ENCODE measurements at regions not wholly inside any gene's neighbourhood (a gene's known extent, or its start where the extent isn't known, plus 50 kb on each side); places are given as distances from the start of the nearest gene placed in this dataset.

DNA sequence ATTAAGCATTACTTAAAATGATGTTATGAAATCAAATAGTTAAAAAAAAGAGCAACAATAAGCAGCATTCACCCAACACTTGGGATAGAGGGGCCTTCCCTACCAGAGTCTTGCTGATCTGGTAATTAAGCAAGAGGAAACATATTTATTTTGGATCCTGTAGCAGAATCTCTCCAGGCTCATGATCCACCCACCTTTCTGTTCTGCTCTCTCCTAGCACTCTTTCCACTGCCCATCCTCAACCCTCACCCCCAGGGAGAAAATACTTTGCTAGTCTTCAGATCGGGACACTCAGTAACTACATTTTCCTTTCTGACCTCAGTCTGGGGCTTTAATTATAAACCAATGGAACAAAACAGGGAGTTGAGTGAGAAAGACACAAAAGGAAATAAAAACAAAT is 1541.9 kb downstream of the AACS start:
- Histone ChIP-seq H3K4me2 (no peak overlapping the region), H3F3A (replicated peaks; ENCODE audit: low read depth) (no peaks in the 10 kb centered on the region), H3K27ac (ENCODE audit: low read depth) (no peak overlapping the region), H3K9me2 (ENCODE audit: insufficient read depth) (no peaks in the 10 kb centered on the region), H3K4me3 (no peak overlapping the region), H3K79me2 (replicated peaks; ENCODE audit: insufficient read depth) (no peaks in the 10 kb centered on the region), H4K20me1 (replicated peaks; ENCODE audit: insufficient read depth) (no peaks in the 10 kb centered on the region), H3K27me3 (ENCODE audit: insufficient read depth) (no peaks in the 10 kb centered on the region), H2AFZ (no peak overlapping the region), H3K4me1 (ENCODE audit: insufficient read depth) (no peaks in the 10 kb centered on the region), H3K36me3 (ENCODE audit: insufficient read depth) (no peaks in the 10 kb centered on the region)
- Mint-ChIP-seq H3K4me1 (no peaks in the 10 kb centered on the region), H3K27me3 (ENCODE audit: insufficient read depth, low read depth, poor library complexity) (peaks cover 4% of the 10 kb centered on the region), H3K27ac (no peak overlapping the region), H3K9me3 (peaks cover 89% of the 10 kb centered on the region), H3K36me3 (ENCODE audit: low read depth) (peaks cover 24% of the 10 kb centered on the region), H3K4me3 (no peak overlapping the region)
- no peak for DNase-seq (ENCODE audit: low spot score)
- no peak for TF ChIP-seq NANOG (IDR thresholded peaks at IDR 0.05; ENCODE audit: borderline replicate concordance)
- TF ChIP-seq ZNF331 (CRISPR knock-in tag; IDR thresholded peaks at IDR 0.05; ENCODE audit: low read depth): no peak
- no peak for TF ChIP-seq EZH2 (IDR thresholded peaks at IDR 0.05; ENCODE audit: low read depth, unreplicated experiment)
- TF ChIP-seq STAT1 (IDR thresholded peaks at IDR 0.05; ENCODE audit: unreplicated experiment): no peak
- TF ChIP-seq EZH2phosphoT487 (IDR thresholded peaks at IDR 0.05; ENCODE audit: unreplicated experiment): no peak
- TF ChIP-seq POLR2AphosphoS5 (IDR thresholded peaks at IDR 0.05; ENCODE audit: low read depth): no peak
- no peak for TF ChIP-seq JUNB (IDR thresholded peaks at IDR 0.05; ENCODE audit: unreplicated experiment)
- TF ChIP-seq, protein P1, sequence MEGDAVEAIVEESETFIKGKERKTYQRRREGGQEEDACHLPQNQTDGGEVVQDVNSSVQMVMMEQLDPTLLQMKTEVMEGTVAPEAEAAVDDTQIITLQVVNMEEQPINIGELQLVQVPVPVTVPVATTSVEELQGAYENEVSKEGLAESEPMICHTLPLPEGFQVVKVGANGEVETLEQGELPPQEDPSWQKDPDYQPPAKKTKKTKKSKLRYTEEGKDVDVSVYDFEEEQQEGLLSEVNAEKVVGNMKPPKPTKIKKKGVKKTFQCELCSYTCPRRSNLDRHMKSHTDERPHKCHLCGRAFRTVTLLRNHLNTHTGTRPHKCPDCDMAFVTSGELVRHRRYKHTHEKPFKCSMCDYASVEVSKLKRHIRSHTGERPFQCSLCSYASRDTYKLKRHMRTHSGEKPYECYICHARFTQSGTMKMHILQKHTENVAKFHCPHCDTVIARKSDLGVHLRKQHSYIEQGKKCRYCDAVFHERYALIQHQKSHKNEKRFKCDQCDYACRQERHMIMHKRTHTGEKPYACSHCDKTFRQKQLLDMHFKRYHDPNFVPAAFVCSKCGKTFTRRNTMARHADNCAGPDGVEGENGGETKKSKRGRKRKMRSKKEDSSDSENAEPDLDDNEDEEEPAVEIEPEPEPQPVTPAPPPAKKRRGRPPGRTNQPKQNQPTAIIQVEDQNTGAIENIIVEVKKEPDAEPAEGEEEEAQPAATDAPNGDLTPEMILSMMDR (conservative IDR thresholded peaks at IDR 0.05; ENCODE audit: low read depth in 2 of 2): no peak
- no peak for TF ChIP-seq ZNF114 (CRISPR knock-in tag; IDR thresholded peaks at IDR 0.05)
- no peak for TF ChIP-seq CREB1 (CRISPR knock-in tag; IDR thresholded peaks at IDR 0.05; ENCODE audit: low read depth)
- TF ChIP-seq, protein P2, sequence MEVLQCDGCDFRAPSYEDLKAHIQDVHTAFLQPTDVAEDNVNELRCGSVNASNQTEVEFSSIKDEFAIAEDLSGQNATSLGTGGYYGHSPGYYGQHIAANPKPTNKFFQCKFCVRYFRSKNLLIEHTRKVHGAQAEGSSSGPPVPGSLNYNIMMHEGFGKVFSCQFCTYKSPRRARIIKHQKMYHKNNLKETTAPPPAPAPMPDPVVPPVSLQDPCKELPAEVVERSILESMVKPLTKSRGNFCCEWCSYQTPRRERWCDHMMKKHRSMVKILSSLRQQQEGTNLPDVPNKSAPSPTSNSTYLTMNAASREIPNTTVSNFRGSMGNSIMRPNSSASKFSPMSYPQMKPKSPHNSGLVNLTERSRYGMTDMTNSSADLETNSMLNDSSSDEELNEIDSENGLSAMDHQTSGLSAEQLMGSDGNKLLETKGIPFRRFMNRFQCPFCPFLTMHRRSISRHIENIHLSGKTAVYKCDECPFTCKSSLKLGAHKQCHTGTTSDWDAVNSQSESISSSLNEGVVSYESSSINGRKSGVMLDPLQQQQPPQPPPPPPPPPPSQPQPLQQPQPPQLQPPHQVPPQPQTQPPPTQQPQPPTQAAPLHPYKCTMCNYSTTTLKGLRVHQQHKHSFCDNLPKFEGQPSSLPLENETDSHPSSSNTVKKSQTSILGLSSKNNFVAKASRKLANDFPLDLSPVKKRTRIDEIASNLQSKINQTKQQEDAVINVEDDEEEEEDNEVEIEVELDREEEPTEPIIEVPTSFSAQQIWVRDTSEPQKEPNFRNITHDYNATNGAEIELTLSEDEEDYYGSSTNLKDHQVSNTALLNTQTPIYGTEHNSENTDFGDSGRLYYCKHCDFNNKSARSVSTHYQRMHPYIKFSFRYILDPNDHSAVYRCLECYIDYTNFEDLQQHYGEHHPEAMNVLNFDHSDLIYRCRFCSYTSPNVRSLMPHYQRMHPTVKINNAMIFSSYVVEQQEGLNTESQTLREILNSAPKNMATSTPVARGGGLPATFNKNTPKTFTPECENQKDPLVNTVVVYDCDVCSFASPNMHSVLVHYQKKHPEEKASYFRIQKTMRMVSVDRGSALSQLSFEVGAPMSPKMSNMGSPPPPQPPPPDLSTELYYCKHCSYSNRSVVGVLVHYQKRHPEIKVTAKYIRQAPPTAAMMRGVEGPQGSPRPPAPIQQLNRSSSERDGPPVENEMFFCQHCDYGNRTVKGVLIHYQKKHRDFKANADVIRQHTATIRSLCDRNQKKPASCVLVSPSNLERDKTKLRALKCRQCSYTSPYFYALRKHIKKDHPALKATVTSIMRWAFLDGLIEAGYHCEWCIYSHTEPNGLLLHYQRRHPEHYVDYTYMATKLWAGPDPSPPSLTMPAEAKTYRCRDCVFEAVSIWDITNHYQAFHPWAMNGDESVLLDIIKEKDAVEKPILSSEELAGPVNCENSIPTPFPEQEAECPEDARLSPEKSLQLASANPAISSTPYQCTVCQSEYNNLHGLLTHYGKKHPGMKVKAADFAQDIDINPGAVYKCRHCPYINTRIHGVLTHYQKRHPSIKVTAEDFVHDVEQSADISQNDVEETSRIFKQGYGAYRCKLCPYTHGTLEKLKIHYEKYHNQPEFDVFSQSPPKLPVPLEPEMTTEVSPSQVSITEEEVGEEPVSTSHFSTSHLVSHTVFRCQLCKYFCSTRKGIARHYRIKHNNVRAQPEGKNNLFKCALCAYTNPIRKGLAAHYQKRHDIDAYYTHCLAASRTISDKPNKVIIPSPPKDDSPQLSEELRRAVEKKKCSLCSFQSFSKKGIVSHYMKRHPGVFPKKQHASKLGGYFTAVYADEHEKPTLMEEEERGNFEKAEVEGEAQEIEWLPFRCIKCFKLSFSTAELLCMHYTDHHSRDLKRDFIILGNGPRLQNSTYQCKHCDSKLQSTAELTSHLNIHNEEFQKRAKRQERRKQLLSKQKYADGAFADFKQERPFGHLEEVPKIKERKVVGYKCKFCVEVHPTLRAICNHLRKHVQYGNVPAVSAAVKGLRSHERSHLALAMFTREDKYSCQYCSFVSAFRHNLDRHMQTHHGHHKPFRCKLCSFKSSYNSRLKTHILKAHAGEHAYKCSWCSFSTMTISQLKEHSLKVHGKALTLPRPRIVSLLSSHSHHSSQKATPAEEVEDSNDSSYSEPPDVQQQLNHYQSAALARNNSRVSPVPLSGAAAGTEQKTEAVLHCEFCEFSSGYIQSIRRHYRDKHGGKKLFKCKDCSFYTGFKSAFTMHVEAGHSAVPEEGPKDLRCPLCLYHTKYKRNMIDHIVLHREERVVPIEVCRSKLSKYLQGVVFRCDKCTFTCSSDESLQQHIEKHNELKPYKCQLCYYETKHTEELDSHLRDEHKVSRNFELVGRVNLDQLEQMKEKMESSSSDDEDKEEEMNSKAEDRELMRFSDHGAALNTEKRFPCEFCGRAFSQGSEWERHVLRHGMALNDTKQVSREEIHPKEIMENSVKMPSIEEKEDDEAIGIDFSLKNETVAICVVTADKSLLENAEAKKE (CRISPR knock-in tag; IDR thresholded peaks at IDR 0.05): no peak
- TF ChIP-seq, protein P3, sequence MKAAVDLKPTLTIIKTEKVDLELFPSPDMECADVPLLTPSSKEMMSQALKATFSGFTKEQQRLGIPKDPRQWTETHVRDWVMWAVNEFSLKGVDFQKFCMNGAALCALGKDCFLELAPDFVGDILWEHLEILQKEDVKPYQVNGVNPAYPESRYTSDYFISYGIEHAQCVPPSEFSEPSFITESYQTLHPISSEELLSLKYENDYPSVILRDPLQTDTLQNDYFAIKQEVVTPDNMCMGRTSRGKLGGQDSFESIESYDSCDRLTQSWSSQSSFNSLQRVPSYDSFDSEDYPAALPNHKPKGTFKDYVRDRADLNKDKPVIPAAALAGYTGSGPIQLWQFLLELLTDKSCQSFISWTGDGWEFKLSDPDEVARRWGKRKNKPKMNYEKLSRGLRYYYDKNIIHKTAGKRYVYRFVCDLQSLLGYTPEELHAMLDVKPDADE (IDR thresholded peaks at IDR 0.05): no peak
- TF ChIP-seq, protein P4, sequence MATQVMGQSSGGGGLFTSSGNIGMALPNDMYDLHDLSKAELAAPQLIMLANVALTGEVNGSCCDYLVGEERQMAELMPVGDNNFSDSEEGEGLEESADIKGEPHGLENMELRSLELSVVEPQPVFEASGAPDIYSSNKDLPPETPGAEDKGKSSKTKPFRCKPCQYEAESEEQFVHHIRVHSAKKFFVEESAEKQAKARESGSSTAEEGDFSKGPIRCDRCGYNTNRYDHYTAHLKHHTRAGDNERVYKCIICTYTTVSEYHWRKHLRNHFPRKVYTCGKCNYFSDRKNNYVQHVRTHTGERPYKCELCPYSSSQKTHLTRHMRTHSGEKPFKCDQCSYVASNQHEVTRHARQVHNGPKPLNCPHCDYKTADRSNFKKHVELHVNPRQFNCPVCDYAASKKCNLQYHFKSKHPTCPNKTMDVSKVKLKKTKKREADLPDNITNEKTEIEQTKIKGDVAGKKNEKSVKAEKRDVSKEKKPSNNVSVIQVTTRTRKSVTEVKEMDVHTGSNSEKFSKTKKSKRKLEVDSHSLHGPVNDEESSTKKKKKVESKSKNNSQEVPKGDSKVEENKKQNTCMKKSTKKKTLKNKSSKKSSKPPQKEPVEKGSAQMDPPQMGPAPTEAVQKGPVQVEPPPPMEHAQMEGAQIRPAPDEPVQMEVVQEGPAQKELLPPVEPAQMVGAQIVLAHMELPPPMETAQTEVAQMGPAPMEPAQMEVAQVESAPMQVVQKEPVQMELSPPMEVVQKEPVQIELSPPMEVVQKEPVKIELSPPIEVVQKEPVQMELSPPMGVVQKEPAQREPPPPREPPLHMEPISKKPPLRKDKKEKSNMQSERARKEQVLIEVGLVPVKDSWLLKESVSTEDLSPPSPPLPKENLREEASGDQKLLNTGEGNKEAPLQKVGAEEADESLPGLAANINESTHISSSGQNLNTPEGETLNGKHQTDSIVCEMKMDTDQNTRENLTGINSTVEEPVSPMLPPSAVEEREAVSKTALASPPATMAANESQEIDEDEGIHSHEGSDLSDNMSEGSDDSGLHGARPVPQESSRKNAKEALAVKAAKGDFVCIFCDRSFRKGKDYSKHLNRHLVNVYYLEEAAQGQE (IDR thresholded peaks at IDR 0.05; ENCODE audit: unreplicated experiment): no peak
- ATAC-seq: no peak
